ENCODE measurements at regions not wholly inside any gene's neighbourhood (a gene's known extent, or its start where the extent isn't known, plus 50 kb on each side); places are given as distances from the start of the nearest gene placed in this dataset.
A peak's percentile ranks its signal among the peaks of the same experiment; 100 is the strongest.

DNA sequence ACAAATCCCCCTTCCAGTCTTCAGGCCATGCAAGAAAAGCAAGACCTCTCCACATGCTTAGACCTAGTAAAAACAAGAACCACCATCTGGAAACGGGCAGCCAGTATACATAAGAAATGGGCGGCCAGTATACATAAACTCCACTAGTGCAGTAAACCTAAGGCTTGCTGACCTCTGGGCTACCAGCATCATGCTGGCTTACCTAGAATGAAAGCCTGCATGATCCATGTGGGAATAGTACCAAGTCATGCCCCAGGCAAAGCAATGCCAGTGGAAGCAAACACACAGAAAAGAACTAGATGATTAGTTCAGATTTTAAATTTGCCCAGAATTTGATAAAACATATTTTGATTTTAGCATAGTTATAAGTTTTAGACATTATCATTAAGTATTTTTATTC lies 1346.4 kb downstream of the EFNA5 start:
- H3K9me3 Mint-ChIP-seq, result peaks cover 9% of the 10 kb centered on the region
- peaks cover 7% of the 10 kb centered on the region for H3K36me3 Mint-ChIP-seq (ENCODE audit: low read depth)
- no peak overlapping the region for H3K4me3 Mint-ChIP-seq
- TF ChIP-seq, protein P1, sequence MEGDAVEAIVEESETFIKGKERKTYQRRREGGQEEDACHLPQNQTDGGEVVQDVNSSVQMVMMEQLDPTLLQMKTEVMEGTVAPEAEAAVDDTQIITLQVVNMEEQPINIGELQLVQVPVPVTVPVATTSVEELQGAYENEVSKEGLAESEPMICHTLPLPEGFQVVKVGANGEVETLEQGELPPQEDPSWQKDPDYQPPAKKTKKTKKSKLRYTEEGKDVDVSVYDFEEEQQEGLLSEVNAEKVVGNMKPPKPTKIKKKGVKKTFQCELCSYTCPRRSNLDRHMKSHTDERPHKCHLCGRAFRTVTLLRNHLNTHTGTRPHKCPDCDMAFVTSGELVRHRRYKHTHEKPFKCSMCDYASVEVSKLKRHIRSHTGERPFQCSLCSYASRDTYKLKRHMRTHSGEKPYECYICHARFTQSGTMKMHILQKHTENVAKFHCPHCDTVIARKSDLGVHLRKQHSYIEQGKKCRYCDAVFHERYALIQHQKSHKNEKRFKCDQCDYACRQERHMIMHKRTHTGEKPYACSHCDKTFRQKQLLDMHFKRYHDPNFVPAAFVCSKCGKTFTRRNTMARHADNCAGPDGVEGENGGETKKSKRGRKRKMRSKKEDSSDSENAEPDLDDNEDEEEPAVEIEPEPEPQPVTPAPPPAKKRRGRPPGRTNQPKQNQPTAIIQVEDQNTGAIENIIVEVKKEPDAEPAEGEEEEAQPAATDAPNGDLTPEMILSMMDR (IDR thresholded peaks at IDR 0.05), result no peak
- no peaks in the 10 kb centered on the region for H3K27me3 Mint-ChIP-seq (ENCODE audit: low read depth, poor library complexity)
- H3K4me1 Mint-ChIP-seq, result no peaks in the 10 kb centered on the region
- no peak for DNase-seq
- H3K27ac Mint-ChIP-seq, result no peak overlapping the region

DNA sequence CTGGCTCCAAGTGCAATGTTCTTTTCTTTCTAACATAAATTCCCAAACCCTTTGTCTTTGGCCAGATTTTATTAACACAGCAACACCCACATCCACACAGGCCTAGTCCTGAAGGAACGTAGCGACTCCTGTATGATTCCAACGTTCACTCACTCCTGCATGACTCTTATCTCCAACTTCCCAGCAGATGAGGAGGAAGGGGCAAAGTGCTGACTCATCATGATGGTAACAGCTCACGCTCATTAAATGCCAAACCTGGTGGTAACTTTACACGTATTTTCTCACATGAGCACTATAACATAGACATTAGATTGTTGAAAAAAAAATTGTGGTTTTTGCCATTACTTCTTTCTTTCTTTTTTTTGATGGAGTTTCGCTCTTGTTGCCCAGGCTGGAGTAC lies 1349.5 kb downstream of the EFNA5 start:
- Mint-ChIP-seq H3K4me1 (no peaks in the 10 kb centered on the region), H3K27me3 (ENCODE audit: low read depth, poor library complexity) (no peaks in the 10 kb centered on the region), H3K36me3 (ENCODE audit: low read depth) (peaks cover 1% of the 10 kb centered on the region), H3K4me3 (no peak overlapping the region), H3K27ac (peak overlapping the region; percentile 12), H3K9me3 (peaks cover 2% of the 10 kb centered on the region)
- DNase-seq, result no peak
- TF ChIP-seq, protein P1 (IDR thresholded peaks at IDR 0.05), result no peak

DNA sequence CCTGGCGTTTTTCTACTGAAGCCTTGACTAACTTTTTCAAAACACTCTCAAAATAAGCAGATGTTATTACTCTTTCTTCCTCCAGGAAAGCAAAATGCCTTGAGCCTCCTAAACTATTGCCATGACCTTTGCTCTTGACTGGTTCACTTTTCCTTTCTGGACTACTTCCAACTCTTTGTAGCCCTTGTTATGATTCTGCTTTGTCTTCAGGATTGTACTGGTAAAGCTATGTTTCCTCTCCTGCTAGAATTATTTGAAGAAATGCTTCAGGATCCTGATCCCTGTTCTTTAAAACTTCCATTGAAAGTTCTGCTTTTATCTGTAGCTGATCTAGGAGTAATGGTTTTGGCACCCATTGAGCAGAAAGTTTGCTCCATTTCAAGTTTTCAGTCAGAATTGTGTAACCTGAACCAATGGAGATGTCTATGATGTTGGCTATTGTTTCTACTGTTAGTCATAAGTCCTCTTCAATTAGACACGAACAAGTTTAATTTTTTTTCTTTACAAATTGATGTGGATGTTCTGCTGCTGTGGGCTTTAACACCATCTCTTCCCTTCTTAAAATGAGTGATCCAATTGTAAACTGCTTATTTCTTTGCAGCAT lies 1356.4 kb downstream of the EFNA5 start:
- Mint-ChIP-seq H3K4me1 (no peaks in the 10 kb centered on the region), H3K9me3 (no peaks in the 10 kb centered on the region), H3K36me3 (ENCODE audit: low read depth) (no peaks in the 10 kb centered on the region), H3K27me3 (ENCODE audit: low read depth, poor library complexity) (no peaks in the 10 kb centered on the region), H3K27ac (no peak overlapping the region), H3K4me3 (no peak overlapping the region)
- no peak for DNase-seq
- TF ChIP-seq, protein P1 (IDR thresholded peaks at IDR 0.05), result no peak

DNA sequence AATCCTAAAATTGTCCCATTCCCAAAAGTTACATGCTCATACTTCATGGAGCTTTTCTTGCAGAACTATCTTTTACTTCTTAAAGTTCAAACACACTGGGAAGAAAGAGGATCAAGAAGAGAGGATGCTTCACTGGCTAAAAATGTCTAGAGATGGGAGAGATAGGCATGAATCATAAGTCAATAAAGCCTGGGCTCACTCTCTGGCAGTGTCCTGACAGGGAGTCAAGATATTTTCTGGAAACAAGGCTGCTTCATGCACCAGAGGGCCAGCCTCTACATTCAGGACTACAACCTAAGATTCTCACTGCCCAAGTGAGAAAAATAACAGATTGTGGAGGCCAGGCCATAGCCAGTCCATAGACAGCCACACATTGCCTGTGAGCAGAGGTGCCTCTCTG lies 1358.4 kb downstream of the EFNA5 start:
- H3K27ac Mint-ChIP-seq, result no peak overlapping the region
- H3K4me1 Mint-ChIP-seq, result no peaks in the 10 kb centered on the region
- H3K4me3 Mint-ChIP-seq, result no peak overlapping the region
- TF ChIP-seq, protein P1 (IDR thresholded peaks at IDR 0.05), result no peak
- no peaks in the 10 kb centered on the region for H3K27me3 Mint-ChIP-seq (ENCODE audit: low read depth, poor library complexity)
- H3K36me3 Mint-ChIP-seq (ENCODE audit: low read depth), result no peaks in the 10 kb centered on the region
- no peak for DNase-seq
- no peaks in the 10 kb centered on the region for H3K9me3 Mint-ChIP-seq

DNA sequence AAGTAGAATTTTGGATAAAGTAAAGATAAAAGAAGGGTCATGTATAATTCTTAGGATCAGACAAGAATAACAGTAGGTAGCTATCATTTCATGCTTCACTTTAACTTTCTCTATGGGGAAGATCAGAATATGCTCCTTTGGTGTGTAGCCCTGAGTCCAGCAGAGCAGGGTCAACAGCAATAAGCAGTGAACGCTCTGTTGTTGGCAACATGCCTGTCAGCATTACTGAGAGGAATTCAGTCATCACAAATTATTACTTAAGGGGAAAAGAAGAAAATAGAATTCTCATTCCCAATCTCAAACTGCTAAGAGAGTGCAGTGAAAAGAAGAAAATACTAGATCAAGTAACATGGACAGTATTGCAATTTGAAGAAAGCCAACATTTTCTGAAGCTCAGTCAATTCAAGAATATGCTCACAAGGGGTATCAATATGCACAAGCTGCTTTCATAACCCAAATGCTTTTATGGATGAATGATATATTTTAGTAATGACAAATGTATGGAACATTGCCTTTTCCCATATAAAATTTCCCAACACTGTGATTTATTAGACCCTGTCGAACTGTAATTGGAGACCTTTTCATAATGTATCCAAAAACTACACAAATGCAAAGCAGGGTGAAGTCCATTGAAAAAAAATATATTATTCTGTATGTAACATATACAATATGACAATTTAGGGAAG lies 1359.4 kb downstream of the EFNA5 start:
- TF ChIP-seq, protein P1 (IDR thresholded peaks at IDR 0.05), result no peak
- no peaks in the 10 kb centered on the region for H3K27me3 Mint-ChIP-seq (ENCODE audit: low read depth, poor library complexity)
- no peak for DNase-seq
- H3K4me1 Mint-ChIP-seq, result no peaks in the 10 kb centered on the region
- no peaks in the 10 kb centered on the region for H3K36me3 Mint-ChIP-seq (ENCODE audit: low read depth)
- no peak overlapping the region for H3K27ac Mint-ChIP-seq
- H3K4me3 Mint-ChIP-seq, result no peak overlapping the region
- no peaks in the 10 kb centered on the region for H3K9me3 Mint-ChIP-seq

DNA sequence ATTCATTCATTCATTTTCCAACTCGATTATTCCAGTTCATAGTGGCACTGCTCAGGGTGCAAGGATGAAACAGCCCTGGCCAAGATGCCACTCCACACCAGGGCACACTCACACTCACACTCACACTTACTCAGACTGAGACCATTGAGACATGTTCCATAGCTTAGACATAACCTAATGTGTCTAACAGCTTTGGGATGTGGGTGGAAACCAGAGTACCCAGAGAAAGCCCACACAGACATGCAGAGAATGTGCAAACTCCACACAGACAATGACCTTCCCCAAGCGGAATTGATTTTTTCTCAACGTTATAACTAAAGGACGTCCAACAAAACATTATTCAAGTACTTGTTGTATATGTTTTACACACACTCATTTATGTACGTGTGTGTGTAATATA lies 1363.5 kb downstream of the EFNA5 start:
- Mint-ChIP-seq H3K27me3 (ENCODE audit: low read depth, poor library complexity) (no peaks in the 10 kb centered on the region), H3K36me3 (ENCODE audit: low read depth) (no peaks in the 10 kb centered on the region), H3K27ac (no peak overlapping the region), H3K4me1 (no peaks in the 10 kb centered on the region), H3K9me3 (no peaks in the 10 kb centered on the region), H3K4me3 (no peak overlapping the region)
- TF ChIP-seq, protein P1 (IDR thresholded peaks at IDR 0.05), result no peak
- DNase-seq, result no peak

All from nephron progenitor cell (in vitro differentiated cells).